K562 (cell line): ENCODE measurements at regions not wholly inside any gene's neighbourhood (a gene's known extent, or its start where the extent isn't known, plus 50 kb on each side); places are given as distances from the start of the nearest gene placed in this dataset.

Experiments
- ATAC-seq: fragments of 200-7000 bp; cut with Tn5 transposase; 3 replicates; pipeline ENCODE4 v1.9.1; 2020; ENCODE audit warnings: moderate library complexity
- BruUV-seq: library from RNA; stranded (reverse); fragments of 400-500 nt; replicated peaks from 2 replicates; lab custom pipeline; 2021; lab: Mats Ljungman, UMichigan
- CTCF ChIA-PET: fragments of 300-600 bp; formaldehyde crosslinking; extraction: SDS; loops from one replicate; lab custom pipeline; 2021; ENCODE audit warnings: low intra/inter-chr PET ratio; lab: Yijun Ruan, JAX
- POLR2A ChIA-PET: fragments of 300-600, 350-650 bp; sonication (Branson Sonifier 250); formaldehyde crosslinking; extraction: SDS; loops from one replicate; lab custom pipeline; 2021; ENCODE audit warnings: antibody characterized with exemption, inconsistent platforms; lab: Yijun Ruan, JAX
- DNase-seq, 4 experiments: peaks; one replicate each; pipeline versions ENCODE4 v3.0.0 to v3.0.0-alpha.2; 2011 to 2018; ENCODE audit warnings: low spot score in 3 of 4, mixed read lengths in 3 of 4; ENCODE audit errors: extremely low read depth in 1 of 4
- FAIRE-seq: peaks from 2 replicates; lab custom pipeline; 2011; peaks lifted over from hg19 to GRCh38; lab: Jason Lieb, UNC
- H2AFZ ChIP-seq: 2 replicates; pipeline ENCODE4 v1.6.0; 2011; ENCODE audit warnings: low read depth, low read length, control low read depth, inconsistent platforms
- H3K27ac ChIP-seq: fragments of 200-600 bp; 3 replicates; pipeline ENCODE4 v1.8.0; 2011; ENCODE audit warnings: low read depth, mild to moderate bottlenecking, control low read depth, inconsistent platforms, low read length, moderate library complexity, mixed read lengths; ENCODE audit errors: extremely low read depth
- H3K27me3 ChIP-seq, 2 experiments: fragments of 300-600 bp in 1 of 2; 2 replicates in 1 of 2; 3 replicates in 1 of 2; pipeline versions ENCODE4 v1.6.0 to v1.8.0; 2011; ENCODE audit warnings: inconsistent platforms in 2 of 2, low read length in 2 of 2, mild to moderate bottlenecking in 1 of 2, mixed read lengths in 1 of 2, moderate library complexity in 1 of 2; ENCODE audit not compliant: control insufficient read depth in 2 of 2, insufficient read depth in 2 of 2
- H3K36me3 ChIP-seq: fragments of 300-600 bp; 3 replicates; pipeline ENCODE4 v1.8.0; 2011; ENCODE audit warnings: mild to moderate bottlenecking, low read length, inconsistent platforms; ENCODE audit not compliant: control insufficient read depth, insufficient read depth
- H3K4me1 ChIP-seq, 2 experiments: fragments of 200-600 bp in 1 of 2; replicated peaks in 1 of 2; 2 replicates in 1 of 2; 3 replicates in 1 of 2; pipeline versions ENCODE4 v1.5.1 to v1.8.0; 2011; ENCODE audit warnings: inconsistent platforms in 2 of 2, low read length in 2 of 2, mild to moderate bottlenecking in 1 of 2, mixed read lengths in 1 of 2, moderate library complexity in 1 of 2; ENCODE audit not compliant: control insufficient read depth in 2 of 2, insufficient read depth in 2 of 2
- H3K4me2 ChIP-seq: 2 replicates; pipeline ENCODE4 v1.6.1; 2011; ENCODE audit warnings: low read length, control low read depth, inconsistent platforms, mixed read lengths; ENCODE audit not compliant: insufficient read depth
- H3K4me3 ChIP-seq: fragments of 200-600 bp; sonication (generic), shearing (Covaris generic); 2 replicates; pipeline ENCODE4 v1.5.1; 2016; ENCODE audit warnings: control low read depth, inconsistent platforms
- H3K79me2 ChIP-seq: fragments of 200-600 bp; 3 replicates; pipeline ENCODE4 v1.8.0; 2011; ENCODE audit warnings: low read length, inconsistent platforms; ENCODE audit not compliant: control insufficient read depth, insufficient read depth
- H3K9ac ChIP-seq, 2 experiments: 2 replicates each; pipeline versions ENCODE4 v1.6.0 to v1.6.1; 2011; ENCODE audit warnings: low read depth in 2 of 2, low read length in 2 of 2, control low read depth in 1 of 2, inconsistent platforms in 1 of 2, mild to moderate bottlenecking in 1 of 2, mixed read lengths in 1 of 2; ENCODE audit not compliant: insufficient read depth in 1 of 2
- H3K9me1 ChIP-seq: one replicate; pipeline ENCODE4 v1.6.0; 2011; ENCODE audit warnings: inconsistent platforms, mild to moderate bottlenecking, low read length, moderate library complexity; ENCODE audit not compliant: control insufficient read depth, insufficient read depth
- H3K9me3 ChIP-seq: replicated peaks from 2 replicates; pipeline ENCODE4 v1.5.1; 2011; ENCODE audit warnings: low read depth, low read length, inconsistent platforms; ENCODE audit not compliant: control insufficient read depth, insufficient read depth
- H4K20me1 ChIP-seq: replicated peaks from 2 replicates; pipeline ENCODE4 v1.6.1; 2011; ENCODE audit warnings: low read length, inconsistent platforms, mixed read lengths; ENCODE audit not compliant: control insufficient read depth, insufficient read depth
- GATAD2A ChIP-seq: fragments of 450-650 bp; IDR thresholded peaks from 2 replicates; pipeline ENCODE4 v1.6.1; 2017
- GTF2F1 ChIP-seq: IDR thresholded peaks from 2 replicates; pipeline ENCODE4 v1.6.1; 2011; ENCODE audit warnings: low read depth, low read length, improper control_type of control experiment
- HDAC1 ChIP-seq, 2 experiments: fragments of 450-650 bp; IDR thresholded peaks; 2 replicates each; pipeline ENCODE4 v1.6.1; 2016 to 2017; ENCODE audit warnings: inconsistent platforms in 1 of 2, mild to moderate bottlenecking in 1 of 2, moderate library complexity in 1 of 2
- SIX5 ChIP-seq, 2 experiments: IDR thresholded peaks; 2 replicates each; pipeline ENCODE4 v1.6.1; 2011; ENCODE audit warnings: low read length in 2 of 2, borderline replicate concordance in 1 of 2, low read depth in 1 of 2, mild to moderate bottlenecking in 1 of 2, moderate library complexity in 1 of 2; ENCODE audit not compliant: insufficient read depth in 1 of 2
- SRSF3 ChIP-seq: fragments of 200-400 bp; formaldehyde crosslinking; IDR thresholded peaks from 2 replicates; pipeline ENCODE4 v1.6.1; 2016; ENCODE audit warnings: mild to moderate bottlenecking, low read length, moderate library complexity; ENCODE audit not compliant: insufficient read depth
- ZNF280B ChIP-seq: fragments of 250-450 bp; sonication (Bioruptor Pico); IDR thresholded peaks from 2 replicates; pipeline ENCODE4 v1.5.1; 2021; ENCODE audit warnings: mild to moderate bottlenecking
- ZNF449 ChIP-seq: fragments of 250-450 bp; sonication (Bioruptor Pico); IDR thresholded peaks from 2 replicates; pipeline ENCODE4 v1.8.0; 2022; ENCODE audit warnings: moderate library complexity, mild to moderate bottlenecking, inconsistent platforms
- WGBS: fragments of 100-300 bp; shearing (Covaris generic); methylation state at CpG from one replicate; pipeline ENCODE4 v1.1.6; 2016; ENCODE audit warnings: low coverage, mixed read lengths; ENCODE audit not compliant: insufficient coverage; ENCODE audit errors: missing lambda C conversion rate; 5-methylcytosine and 5-hydroxymethylcytosine counted together
- in situ Hi-C: fragments of 300-500 bp; cut with MboI; formaldehyde crosslinking; loops from 4 replicates; pipeline ENCODE4 v1.15.0; 2018; ENCODE audit warnings: inconsistent platforms, mixed read lengths
- intact Hi-C: fragments of 100-400 bp; cut with micrococcal nuclease; formaldehyde crosslinking; loops from 2 replicates; pipeline ENCODE4 v1.14.2; 2022
- TF ChIP-seq, protein P1 (sequence below): sonication (generic); formaldehyde crosslinking; IDR thresholded peaks from 2 replicates; pipeline ENCODE4 v1.8.1; 2023; ENCODE audit warnings: mild to moderate bottlenecking, missing genetic modification reagents
- TF ChIP-seq, protein P2 (sequence below): fragments of 450-650 bp; IDR thresholded peaks from 2 replicates; pipeline ENCODE4 v1.6.1; 2018; ENCODE audit not compliant: partially characterized antibody

GRCh38 chrX:47751670-47752069, 85.0 kb upstream of the ZNF81 start (continued):
- TF ChIP-seq HDAC1 (IDR thresholded peaks at IDR 0.05) = no peak
- TF ChIP-seq, all 486 proteins: peak for 9

DNA sequence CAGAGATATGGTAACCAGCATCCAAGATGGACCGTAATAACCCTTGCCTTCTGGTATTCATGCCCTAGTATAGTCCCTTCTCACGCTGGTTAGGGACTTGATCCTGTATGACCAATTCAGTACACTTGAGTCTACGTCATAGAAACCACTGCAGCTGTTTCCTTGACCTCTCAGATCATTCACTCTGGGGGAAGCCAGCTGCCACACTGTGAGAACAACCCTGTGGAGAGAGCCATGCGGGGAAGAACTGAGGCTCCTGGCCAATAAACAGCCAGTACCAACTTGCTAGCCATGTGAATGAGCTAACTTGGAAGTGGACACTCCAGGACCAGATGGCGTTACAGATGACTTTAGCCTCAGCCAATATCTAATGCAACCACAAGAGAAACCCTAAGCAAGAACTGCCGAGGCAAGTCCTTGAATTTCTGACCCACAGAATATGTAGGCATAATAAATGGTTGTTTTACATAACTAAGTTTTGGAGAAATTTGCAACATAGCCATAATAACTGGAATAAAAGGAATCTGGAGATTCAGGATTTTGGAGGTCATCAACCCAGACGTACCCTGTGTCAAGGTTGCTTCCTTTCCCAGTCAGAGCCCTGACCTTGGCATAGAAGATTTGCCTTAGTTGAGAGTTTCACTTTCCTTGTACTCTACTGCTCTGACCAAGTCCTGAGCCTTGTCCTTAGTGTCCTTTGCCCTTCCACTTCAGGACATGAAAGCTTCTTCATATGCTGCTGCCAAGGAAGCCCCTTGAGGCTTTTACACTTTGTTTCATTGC, 87.3 kb upstream of the ZNF81 start:
- no TSS peak for BruUV-seq
- intact Hi-C loops (loop anchor here (10.0 kb wide), 1 partner anchor 555 kb away; the partner anchor contains the start of gene UBA1), in situ Hi-C loops (no loop called here)
- POLR2A ChIA-PET = interaction anchor here (1.1 kb wide), 1 partner anchor 8 kb away, joined by 3 read pairs; no protein-coding TSS in a partner anchor
- Histone ChIP-seq H3K4me3 (no peak overlapping the region), H3K27ac (no peak overlapping the region), H3K9me1 (no peaks in the 10 kb centered on the region), H3K9me3 (no peaks in the 10 kb centered on the region), H4K20me1 (no peaks in the 10 kb centered on the region)
- CTCF ChIA-PET = no interaction called here
- TF ChIP-seq SIX5 (IDR thresholded peaks at IDR 0.05; ENCODE audit: borderline replicate concordance in 1 of 2, insufficient read depth in 1 of 2, low read depth in 1 of 2, low read length in 2 of 2) (no peak), GTF2F1 (no peak), GATAD2A (no peak), SRSF3 (no peak), ZNF449 (CRISPR knock-in tag) (no peak), ZNF280B (no peak)
- TF ChIP-seq, protein P1, sequence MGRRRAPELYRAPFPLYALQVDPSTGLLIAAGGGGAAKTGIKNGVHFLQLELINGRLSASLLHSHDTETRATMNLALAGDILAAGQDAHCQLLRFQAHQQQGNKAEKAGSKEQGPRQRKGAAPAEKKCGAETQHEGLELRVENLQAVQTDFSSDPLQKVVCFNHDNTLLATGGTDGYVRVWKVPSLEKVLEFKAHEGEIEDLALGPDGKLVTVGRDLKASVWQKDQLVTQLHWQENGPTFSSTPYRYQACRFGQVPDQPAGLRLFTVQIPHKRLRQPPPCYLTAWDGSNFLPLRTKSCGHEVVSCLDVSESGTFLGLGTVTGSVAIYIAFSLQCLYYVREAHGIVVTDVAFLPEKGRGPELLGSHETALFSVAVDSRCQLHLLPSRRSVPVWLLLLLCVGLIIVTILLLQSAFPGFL (CRISPR knock-in tag) = no peak
- TF ChIP-seq, protein P2, sequence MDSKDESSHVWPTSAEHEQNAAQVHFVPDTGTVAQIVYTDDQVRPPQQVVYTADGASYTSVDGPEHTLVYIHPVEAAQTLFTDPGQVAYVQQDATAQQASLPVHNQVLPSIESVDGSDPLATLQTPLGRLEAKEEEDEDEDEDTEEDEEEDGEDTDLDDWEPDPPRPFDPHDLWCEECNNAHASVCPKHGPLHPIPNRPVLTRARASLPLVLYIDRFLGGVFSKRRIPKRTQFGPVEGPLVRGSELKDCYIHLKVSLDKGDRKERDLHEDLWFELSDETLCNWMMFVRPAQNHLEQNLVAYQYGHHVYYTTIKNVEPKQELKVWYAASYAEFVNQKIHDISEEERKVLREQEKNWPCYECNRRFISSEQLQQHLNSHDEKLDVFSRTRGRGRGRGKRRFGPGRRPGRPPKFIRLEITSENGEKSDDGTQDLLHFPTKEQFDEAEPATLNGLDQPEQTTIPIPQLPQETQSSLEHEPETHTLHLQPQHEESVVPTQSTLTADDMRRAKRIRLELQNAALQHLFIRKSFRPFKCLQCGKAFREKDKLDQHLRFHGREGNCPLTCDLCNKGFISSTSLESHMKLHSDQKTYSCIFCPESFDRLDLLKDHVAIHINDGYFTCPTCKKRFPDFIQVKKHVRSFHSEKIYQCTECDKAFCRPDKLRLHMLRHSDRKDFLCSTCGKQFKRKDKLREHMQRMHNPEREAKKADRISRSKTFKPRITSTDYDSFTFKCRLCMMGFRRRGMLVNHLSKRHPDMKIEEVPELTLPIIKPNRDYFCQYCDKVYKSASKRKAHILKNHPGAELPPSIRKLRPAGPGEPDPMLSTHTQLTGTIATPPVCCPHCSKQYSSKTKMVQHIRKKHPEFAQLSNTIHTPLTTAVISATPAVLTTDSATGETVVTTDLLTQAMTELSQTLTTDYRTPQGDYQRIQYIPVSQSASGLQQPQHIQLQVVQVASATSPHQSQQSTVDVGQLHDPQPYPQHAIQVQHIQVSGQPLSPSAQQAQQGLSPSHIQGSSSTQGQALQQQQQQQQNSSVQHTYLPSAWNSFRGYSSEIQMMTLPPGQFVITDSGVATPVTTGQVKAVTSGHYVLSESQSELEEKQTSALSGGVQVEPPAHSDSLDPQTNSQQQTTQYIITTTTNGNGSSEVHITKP = no peak
- TF ChIP-seq, all 486 proteins: peak for 0
- FAIRE-seq = no peak
- H3K9ac ChIP-seq = no peak overlapping the region
- peaks cover 0 to 10% of the 10 kb centered on the region in 2 experiments; a peak in 2 of 5 replicates for H3K4me1 ChIP-seq
- no peaks in the 10 kb centered on the region for H3K27me3 ChIP-seq
- no peak for ATAC-seq
- H2AFZ ChIP-seq = no peak overlapping the region
- 24% methylated on average over 7 of the region's 7 CpGs for WGBS
- DNase-seq = no peak
- H3K36me3 ChIP-seq = no peaks in the 10 kb centered on the region
- no peaks in the 10 kb centered on the region for H3K79me2 ChIP-seq
- H3K4me2 ChIP-seq = no peak overlapping the region
